Upper lobe of left lung (tissue), 6 donors: ENCODE measurements at regions not wholly inside any gene's neighbourhood (a gene's known extent, or its start where the extent isn't known, plus 50 kb on each side); places are given as distances from the start of the nearest gene placed in this dataset.

Experiments
- ATAC-seq, 2 donors: fragments of 200-7000 bp; cut with Tn5 transposase; one replicate each; pipeline ENCODE4 v1.9.1; 2022; ENCODE audit warnings: mild to moderate bottlenecking in 2 of 2, moderate library complexity in 2 of 2; ENCODE audit not compliant: low FRiP score in 2 of 2
- DNase-seq, 2 donors: peaks; one replicate each; pipeline ENCODE4 v3.0.0-alpha.2; 2019 to 2020
- H3K27ac ChIP-seq, 4 donors: fragments of 200-600 bp; sonication (generic); one replicate each; pipeline ENCODE4 v1.5.1; 2016 to 2019
- H3K27me3 ChIP-seq, 4 donors: fragments of 200-600 bp; sonication (generic); one replicate each; pipeline ENCODE4 v1.5.1; 2017 to 2019
- H3K36me3 ChIP-seq, 4 donors: fragments of 200-600 bp; sonication (generic); one replicate each; pipeline ENCODE4 v1.5.1; 2016 to 2019
- H3K4me1 ChIP-seq, 4 donors: fragments of 200-600 bp; sonication (generic); one replicate each; pipeline ENCODE4 v1.5.1; 2018 to 2019
- H3K4me3 ChIP-seq, 4 donors: fragments of 200-600 bp; sonication (generic); one replicate each; pipeline ENCODE4 v1.5.1; 2017 to 2019; ENCODE audit warnings: mild to moderate bottlenecking in 2 of 4, moderate library complexity in 1 of 4
- H3K9me3 ChIP-seq, 4 donors: fragments of 200-600 bp; sonication (generic); one replicate each; pipeline ENCODE4 v1.5.1; 2018 to 2019
- CTCF ChIP-seq, 6 experiments: fragments of 450-650 bp in 4 of 6; fragments of 200-600 bp in 2 of 6; sonication (generic) in 2 of 6; IDR thresholded peaks; one replicate each; pipeline ENCODE4 v1.5.1; 2016 to 2019; ENCODE audit warnings: antibody characterized with exemption in 6 of 6
- EP300 ChIP-seq, 4 donors: sonication (generic); formaldehyde crosslinking; IDR thresholded peaks; one replicate each; pipeline ENCODE4 v1.5.1; 2017; ENCODE audit warnings: antibody characterized with exemption in 4 of 4, control low read depth in 2 of 4
- POLR2A ChIP-seq, 4 donors: fragments of 450-650 bp; IDR thresholded peaks; one replicate each; pipeline ENCODE4 v1.5.1; 2016 to 2017; ENCODE audit warnings: antibody characterized with exemption in 4 of 4, mild to moderate bottlenecking in 2 of 4
- POLR2AphosphoS5 ChIP-seq, 2 donors: sonication (generic); formaldehyde crosslinking; IDR thresholded peaks; one replicate each; pipeline ENCODE4 v1.5.1; 2017; ENCODE audit warnings: antibody characterized with exemption in 2 of 2
- WGBS, 2 donors: methylation state at CpG; one replicate each; pipeline ENCODE4 v1.1.5; 2017 to 2018; 5-methylcytosine and 5-hydroxymethylcytosine counted together
- donor health status: DM: no; HTN: no; CAD: no; lungs with moderate emphysema.
- donor health status: DM: no; HTN: yes; CAD: no; lungs with severe emphysema.

- no peaks in the 10 kb centered on the region for H3K9me3 ChIP-seq
- ATAC-seq (no peak), DNase-seq (no peak)
- no peak overlapping the region for H3K27ac ChIP-seq
- no peaks in the 10 kb centered on the region for H3K36me3 ChIP-seq
- no peak overlapping the region for H3K4me3 ChIP-seq
- 72% methylated on average over 2 of the region's 2 CpGs for WGBS, 2 donors
- TF ChIP-seq POLR2A (IDR thresholded peaks at IDR 0.05) (no peak), CTCF (IDR thresholded peaks at IDR 0.05) (no peak), EP300 (IDR thresholded peaks at IDR 0.05) (no peak), POLR2AphosphoS5 (IDR thresholded peaks at IDR 0.05) (no peak)
- no peaks in the 10 kb centered on the region for H3K4me1 ChIP-seq
- no peaks in the 10 kb centered on the region for H3K27me3 ChIP-seq
Measured at GRCh38 chr12:14175206-14175605, 190.3 kb upstream of the ATF7IP start.

DNA sequence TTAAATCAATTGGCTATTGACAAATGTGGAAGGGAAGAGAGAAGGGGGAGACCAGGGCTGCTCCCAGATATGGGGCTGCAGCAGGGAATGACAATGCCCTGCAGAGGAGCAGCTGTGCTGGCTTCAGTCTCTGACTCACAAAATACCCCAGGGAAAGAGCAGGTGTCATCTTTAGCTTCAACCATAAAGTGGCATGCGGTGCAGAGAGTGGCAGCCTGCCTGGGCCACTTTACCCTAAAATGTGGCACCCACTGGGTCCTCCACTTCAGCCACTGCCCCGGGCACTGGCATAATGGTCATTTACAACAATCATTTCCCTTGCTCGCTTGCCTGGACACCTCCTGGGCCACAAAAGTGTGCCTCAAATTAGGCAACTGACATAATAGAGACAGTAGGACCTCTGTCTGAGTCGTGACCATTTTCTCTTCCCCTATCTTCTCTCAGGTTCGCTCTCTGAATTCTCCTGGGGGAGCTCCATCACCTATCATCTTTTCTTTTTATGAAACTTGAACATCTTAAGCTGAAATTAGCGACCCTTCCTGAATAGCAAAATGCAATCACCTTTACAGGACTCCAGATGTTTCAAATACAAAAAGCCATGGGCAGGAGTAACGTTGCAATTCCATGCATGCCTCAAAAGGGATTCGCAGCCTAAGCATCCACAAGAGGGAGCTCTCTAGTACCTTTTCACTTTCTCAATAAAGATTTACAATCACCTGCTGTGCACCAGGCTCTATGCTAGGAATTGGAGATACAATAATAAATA lies 179.9 kb upstream of the ATF7IP start:
- no peak overlapping the region for H3K27ac ChIP-seq
- H3K4me1 ChIP-seq: peaks cover 0 to 6% (median 0%) of the 10 kb centered on the region in 4 donors
- peak in 1 of 2 donors; percentile 58 for ATAC-seq
- TF ChIP-seq CTCF (IDR thresholded peaks at IDR 0.05) (peak in 5 of 6 experiments; percentile 37 to 48 (median 43)), POLR2AphosphoS5 (IDR thresholded peaks at IDR 0.05) (no peak), POLR2A (IDR thresholded peaks at IDR 0.05) (no peak), EP300 (IDR thresholded peaks at IDR 0.05) (no peak)
- no peaks in the 10 kb centered on the region for H3K36me3 ChIP-seq
- no peak for DNase-seq
- H3K9me3 ChIP-seq: no peaks in the 10 kb centered on the region
- 39 to 47% methylated on average over 7 to 8 of the region's 8 CpGs for WGBS, 2 donors
- no peaks in the 10 kb centered on the region for H3K27me3 ChIP-seq
- H3K4me3 ChIP-seq: no peak overlapping the region

- no peak overlapping the region for H3K27ac ChIP-seq
- no peaks in the 10 kb centered on the region for H3K36me3 ChIP-seq
- peaks cover 0 to 6% (median 0%) of the 10 kb centered on the region in 4 donors for H3K4me1 ChIP-seq
- H3K9me3 ChIP-seq: no peaks in the 10 kb centered on the region
- no peak for TF ChIP-seq POLR2AphosphoS5 (IDR thresholded peaks at IDR 0.05)
- TF ChIP-seq EP300 (IDR thresholded peaks at IDR 0.05): no peak
- TF ChIP-seq POLR2A (IDR thresholded peaks at IDR 0.05): no peak
- TF ChIP-seq CTCF (IDR thresholded peaks at IDR 0.05): no peak
- no peak for DNase-seq
- no peak overlapping the region for H3K4me3 ChIP-seq
- no peak for ATAC-seq
- 33 to 50% methylated on average over 2 of the region's 2 CpGs for WGBS, 2 donors
- H3K27me3 ChIP-seq: no peaks in the 10 kb centered on the region
Measured at GRCh38 chr12:14186193-14186502, 179.3 kb upstream of the ATF7IP start.

GRCh38 chr12:14187002-14187401 lies 178.5 kb upstream of the ATF7IP start:
- no peak for DNase-seq
- Histone ChIP-seq H3K4me1 (peaks cover 0 to 6% (median 0%) of the 10 kb centered on the region in 4 donors), H3K9me3 (no peaks in the 10 kb centered on the region), H3K27me3 (no peaks in the 10 kb centered on the region), H3K4me3 (no peak overlapping the region), H3K36me3 (no peaks in the 10 kb centered on the region), H3K27ac (no peak overlapping the region)
- TF ChIP-seq EP300 (IDR thresholded peaks at IDR 0.05): no peak
- no peak for TF ChIP-seq POLR2AphosphoS5 (IDR thresholded peaks at IDR 0.05)
- no peak for TF ChIP-seq POLR2A (IDR thresholded peaks at IDR 0.05)
- TF ChIP-seq CTCF (IDR thresholded peaks at IDR 0.05): no peak
- 59 to 66% methylated on average over 5 of the region's 5 CpGs for WGBS, 2 donors
- ATAC-seq: no peak

- peaks cover 0 to 6% (median 0%) of the 10 kb centered on the region in 4 donors for H3K4me1 ChIP-seq
- H3K4me3 ChIP-seq: no peak overlapping the region
- ATAC-seq (no peak), DNase-seq (no peak)
- no peaks in the 10 kb centered on the region for H3K9me3 ChIP-seq
- H3K36me3 ChIP-seq: no peaks in the 10 kb centered on the region
- 81 to 87% methylated on average over 9 of the region's 9 CpGs for WGBS, 2 donors
- no peak overlapping the region for H3K27ac ChIP-seq
- TF ChIP-seq POLR2AphosphoS5 (IDR thresholded peaks at IDR 0.05) (no peak), POLR2A (IDR thresholded peaks at IDR 0.05) (no peak), EP300 (IDR thresholded peaks at IDR 0.05) (no peak), CTCF (IDR thresholded peaks at IDR 0.05) (no peak)
- H3K27me3 ChIP-seq: no peaks in the 10 kb centered on the region
Measured at GRCh38 chr12:14187966-14188365, 177.5 kb upstream of the ATF7IP start.
